ENCODE measurements at regions not wholly inside any gene's neighbourhood (a gene's known extent, or its start where the extent isn't known, plus 50 kb on each side); places are given as distances from the start of the nearest gene placed in this dataset.
A peak's percentile ranks its signal among the peaks of the same experiment; 100 is the strongest.

DNA sequence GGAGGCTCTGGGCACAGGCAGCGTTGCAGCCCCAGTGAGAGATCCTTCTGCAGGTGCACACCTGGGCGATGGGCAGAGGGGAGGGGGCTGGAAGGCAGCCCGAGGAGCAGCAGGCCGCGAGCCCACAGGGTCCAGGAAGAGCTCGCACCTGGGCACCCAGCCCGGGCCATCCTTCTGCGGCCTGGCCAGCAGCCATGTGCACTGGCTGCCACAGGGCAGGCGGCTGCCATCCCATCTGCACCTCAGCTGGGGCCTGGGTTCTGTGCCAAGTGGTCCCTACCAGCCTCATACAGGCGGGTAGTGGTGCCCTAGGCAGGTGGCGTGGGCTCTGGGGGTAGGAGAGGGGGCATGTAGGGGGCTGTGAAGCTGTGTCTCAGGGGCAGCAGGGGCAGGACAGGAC lies 197.2 kb downstream of the RBFOX3 start:
- H3K4me1 Mint-ChIP-seq (ENCODE audit: low read depth in 2 of 2), result no peaks in the 10 kb centered on the region
- DNase-seq (no peak), ATAC-seq (replicated peaks) (no peak)
- H3K4me3 Mint-ChIP-seq, result no peak overlapping the region
- H3K27me3 Mint-ChIP-seq, result peaks cover 8 to 35% of the 10 kb centered on the region in 2 donors
- no peak overlapping the region for H3K27ac Mint-ChIP-seq
- H3K9me3 Mint-ChIP-seq, result no peaks in the 10 kb centered on the region
- no peaks in the 10 kb centered on the region for H3K36me3 Mint-ChIP-seq (ENCODE audit: insufficient read depth)

DNA sequence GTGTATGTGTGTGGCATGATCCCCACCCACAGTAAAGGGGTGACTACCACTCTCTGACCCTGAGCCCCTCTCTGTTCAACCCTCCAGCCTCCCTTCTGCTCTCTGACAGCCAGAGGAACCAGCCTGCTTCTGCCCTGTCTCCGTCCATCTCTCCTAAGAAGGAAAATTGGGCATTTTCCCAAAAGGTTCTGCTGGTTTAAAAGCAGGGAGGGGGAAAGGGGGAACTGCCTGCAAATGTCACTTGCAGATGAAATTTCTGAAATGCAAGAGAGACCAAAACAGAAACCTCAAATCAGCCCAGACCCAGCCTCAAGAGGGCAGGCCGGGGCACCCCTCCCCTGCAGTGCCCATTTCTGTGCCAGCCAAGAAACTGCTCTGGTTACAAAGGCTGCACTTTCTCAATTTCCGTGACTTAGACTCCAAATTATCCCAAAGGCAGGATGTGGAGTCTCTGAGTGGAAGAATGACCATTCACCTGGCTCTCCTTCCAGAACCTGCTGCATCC lies 197.9 kb downstream of the RBFOX3 start:
- H3K27ac Mint-ChIP-seq, result no peak overlapping the region
- H3K4me3 Mint-ChIP-seq, result no peak overlapping the region
- no peak for DNase-seq
- ATAC-seq (replicated peaks), result no peak
- H3K9me3 Mint-ChIP-seq, result no peaks in the 10 kb centered on the region
- H3K4me1 Mint-ChIP-seq (ENCODE audit: low read depth in 2 of 2), result no peaks in the 10 kb centered on the region
- no peaks in the 10 kb centered on the region for H3K36me3 Mint-ChIP-seq (ENCODE audit: insufficient read depth)
- peaks cover 10 to 33% of the 10 kb centered on the region in 2 donors for H3K27me3 Mint-ChIP-seq

DNA sequence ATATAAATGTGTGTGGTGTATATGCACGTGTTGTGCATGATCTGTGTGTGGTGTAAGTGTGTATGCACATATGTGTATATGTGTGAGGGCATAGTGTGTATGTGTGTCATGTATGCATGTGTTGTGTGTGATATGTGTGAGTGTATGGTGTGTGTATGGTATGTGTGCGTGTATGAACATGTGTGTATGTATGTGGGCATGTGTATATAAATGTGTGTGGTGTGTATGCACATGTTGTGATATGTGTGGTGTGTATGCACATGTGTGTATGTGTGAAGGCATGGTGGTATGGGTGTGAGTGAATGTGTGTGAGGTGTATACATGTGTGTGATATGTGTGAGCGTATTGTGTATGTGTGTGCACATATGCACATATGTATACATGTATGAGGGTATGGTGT lies 198.7 kb downstream of the RBFOX3 start:
- no peaks in the 10 kb centered on the region for H3K4me1 Mint-ChIP-seq (ENCODE audit: low read depth in 2 of 2)
- H3K27me3 Mint-ChIP-seq, result peaks cover 13 to 33% of the 10 kb centered on the region in 2 donors
- H3K36me3 Mint-ChIP-seq (ENCODE audit: insufficient read depth), result no peaks in the 10 kb centered on the region
- no peak overlapping the region for H3K27ac Mint-ChIP-seq
- no peak for DNase-seq
- ATAC-seq (replicated peaks), result no peak
- H3K4me3 Mint-ChIP-seq, result no peak overlapping the region
- H3K9me3 Mint-ChIP-seq, result no peaks in the 10 kb centered on the region

DNA sequence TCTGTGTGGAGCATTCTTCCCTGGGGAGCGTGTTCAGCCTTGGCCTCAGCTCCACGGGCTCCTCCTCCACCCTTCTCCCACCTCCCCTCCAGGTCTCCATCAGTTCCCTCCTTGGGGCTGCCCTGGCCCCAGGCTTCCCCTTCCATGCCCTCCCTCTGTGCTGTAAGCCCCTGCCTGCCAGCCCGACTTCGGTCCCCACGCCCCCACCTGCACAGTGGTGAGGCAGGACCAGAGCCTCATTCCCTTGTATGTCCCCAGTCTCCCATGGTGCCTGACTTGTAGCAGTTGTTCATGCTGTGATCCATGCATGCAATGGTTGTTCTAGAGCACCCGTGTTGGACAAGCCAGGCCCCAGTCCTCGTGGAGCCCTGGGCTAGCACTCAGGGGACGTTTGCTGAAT lies 199.4 kb downstream of the RBFOX3 start:
- H3K4me1 Mint-ChIP-seq (ENCODE audit: low read depth in 2 of 2), result no peaks in the 10 kb centered on the region
- no peak overlapping the region for H3K27ac Mint-ChIP-seq
- DNase-seq, result no peak
- no peak overlapping the region for H3K4me3 Mint-ChIP-seq
- peaks cover 17 to 36% of the 10 kb centered on the region in 2 donors for H3K27me3 Mint-ChIP-seq
- H3K9me3 Mint-ChIP-seq, result no peaks in the 10 kb centered on the region
- H3K36me3 Mint-ChIP-seq (ENCODE audit: insufficient read depth), result no peaks in the 10 kb centered on the region
- ATAC-seq (replicated peaks), result no peak

DNA sequence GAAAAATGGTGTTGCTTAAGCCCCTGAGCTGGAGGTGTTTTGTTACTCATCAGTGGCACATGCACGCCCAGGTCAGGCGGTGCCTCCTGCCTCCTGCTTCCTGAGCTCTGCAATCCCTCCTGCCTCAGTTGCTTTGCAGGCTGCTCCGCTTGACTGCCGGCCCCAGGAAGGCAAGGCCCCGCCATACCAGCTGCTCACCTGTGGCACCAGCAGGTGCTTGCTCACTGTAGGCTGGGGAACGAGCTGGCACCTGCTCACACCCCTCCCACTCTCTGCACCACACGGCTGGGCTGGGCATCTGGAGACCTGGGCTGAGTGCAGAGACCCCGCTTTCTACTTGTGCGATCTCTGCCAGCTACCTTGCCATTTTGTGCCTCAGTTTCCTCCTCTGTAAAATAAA lies 200.2 kb downstream of the RBFOX3 start:
- Mint-ChIP-seq H3K4me1 (ENCODE audit: low read depth in 2 of 2) (no peaks in the 10 kb centered on the region), H3K27me3 (peaks cover 24 to 37% of the 10 kb centered on the region in 2 donors), H3K36me3 (ENCODE audit: insufficient read depth) (no peaks in the 10 kb centered on the region), H3K4me3 (no peak overlapping the region), H3K9me3 (no peaks in the 10 kb centered on the region), H3K27ac (no peak overlapping the region)
- ATAC-seq (replicated peaks) (no peak), DNase-seq (no peak)

DNA sequence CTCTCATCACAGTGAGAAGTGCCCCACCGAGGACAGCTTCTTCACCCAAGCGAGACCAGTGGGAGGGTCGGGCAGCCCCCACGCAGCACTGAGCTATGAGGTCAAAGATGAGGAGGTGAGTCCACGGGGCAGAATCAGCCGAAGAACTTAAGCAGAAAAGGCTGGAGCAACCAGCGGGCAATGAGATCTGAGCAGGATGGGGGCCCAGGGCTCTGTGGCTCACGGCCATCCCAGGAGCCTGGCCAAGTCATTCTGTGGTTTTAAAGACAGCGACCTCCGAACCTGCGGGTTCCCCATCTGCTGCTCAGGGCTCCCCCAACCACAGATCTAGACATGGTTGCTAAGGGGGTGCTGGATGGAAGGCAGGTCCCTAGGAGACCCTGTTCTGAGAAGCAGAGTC lies 202.6 kb downstream of the RBFOX3 start:
- no peak overlapping the region for H3K27ac Mint-ChIP-seq
- no peak for DNase-seq
- H3K4me1 Mint-ChIP-seq (ENCODE audit: low read depth in 2 of 2), result no peaks in the 10 kb centered on the region
- H3K9me3 Mint-ChIP-seq, result no peaks in the 10 kb centered on the region
- no peaks in the 10 kb centered on the region for H3K36me3 Mint-ChIP-seq (ENCODE audit: insufficient read depth)
- no peak for ATAC-seq (replicated peaks)
- H3K27me3 Mint-ChIP-seq, result peaks cover 38 to 50% of the 10 kb centered on the region in 2 donors
- no peak overlapping the region for H3K4me3 Mint-ChIP-seq

DNA sequence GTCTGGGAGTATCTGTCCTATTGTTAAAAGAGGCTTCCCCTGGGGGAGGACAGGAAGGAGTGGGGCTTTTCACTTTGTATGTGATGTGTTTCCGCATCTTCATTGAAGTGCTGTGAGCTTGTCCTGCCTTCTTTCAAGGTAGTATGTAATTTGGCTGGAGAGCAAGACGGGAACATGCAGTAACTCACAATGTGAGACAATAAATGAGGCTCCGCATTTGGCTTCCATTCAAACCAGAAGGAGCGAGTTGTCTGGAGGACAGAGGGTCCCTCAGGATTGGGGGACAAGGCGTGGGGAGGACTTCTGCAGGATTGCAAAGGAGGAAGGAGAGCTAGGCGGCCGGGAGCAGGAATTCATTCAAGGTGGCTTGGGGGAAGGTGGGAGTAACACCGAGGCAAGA lies 203.5 kb downstream of the RBFOX3 start:
- H3K4me1 Mint-ChIP-seq (ENCODE audit: low read depth in 2 of 2), result no peaks in the 10 kb centered on the region
- peaks cover 38 to 53% of the 10 kb centered on the region in 2 donors for H3K27me3 Mint-ChIP-seq

DNA sequence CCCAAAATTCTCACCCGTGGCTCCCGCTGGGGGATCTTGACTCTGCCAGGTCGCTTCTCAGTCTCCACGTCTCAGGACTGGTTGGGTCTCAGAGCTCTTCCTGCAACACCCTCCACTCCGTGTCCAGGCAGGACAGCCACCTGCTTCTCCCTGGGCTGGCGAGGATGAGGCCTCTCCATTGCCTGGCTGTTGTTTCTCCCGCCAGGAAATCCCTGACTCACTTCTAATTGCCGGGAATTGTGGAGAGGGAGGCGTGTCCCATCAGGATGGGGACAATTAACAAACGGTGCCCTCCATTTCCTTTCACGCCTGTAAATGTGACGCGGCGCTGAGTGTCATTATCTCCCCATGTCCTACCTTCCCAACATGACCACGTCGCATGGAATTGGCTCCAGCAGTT lies 204.5 kb downstream of the RBFOX3 start:
- peaks cover 2% of the 10 kb centered on the region in 2 donors for H3K4me1 Mint-ChIP-seq (ENCODE audit: low read depth in 2 of 2)
- peaks cover 40 to 64% of the 10 kb centered on the region in 2 donors for H3K27me3 Mint-ChIP-seq
- no peak overlapping the region for H3K4me3 Mint-ChIP-seq

More for the DNA sequence above, 203.5 kb downstream of the RBFOX3 start:
- Mint-ChIP-seq H3K27ac (no peak overlapping the region), H3K36me3 (ENCODE audit: insufficient read depth) (no peaks in the 10 kb centered on the region), H3K4me3 (no peak overlapping the region), H3K9me3 (no peaks in the 10 kb centered on the region)
- DNase-seq (no peak), ATAC-seq (replicated peaks) (no peak)

DNA sequence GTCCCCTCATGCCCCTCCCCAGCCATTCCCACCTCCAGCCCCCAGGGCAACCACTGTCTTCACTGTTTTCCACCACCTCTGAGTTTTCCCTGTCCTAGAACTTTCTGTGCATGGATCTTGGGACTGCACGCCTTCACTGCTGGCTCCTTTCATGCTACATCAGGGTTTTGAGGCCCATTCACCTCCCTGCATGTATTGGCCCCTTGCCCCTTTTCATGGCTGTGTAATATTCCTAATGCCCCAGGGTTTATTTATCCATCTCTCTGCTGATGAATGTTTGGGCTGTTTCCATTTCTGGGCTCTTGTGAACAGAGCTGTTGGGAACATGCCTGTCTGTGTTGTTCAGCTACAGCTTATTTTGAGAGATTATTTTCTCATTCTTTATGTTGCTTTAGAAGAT lies 205.0 kb downstream of the RBFOX3 start:
- Mint-ChIP-seq H3K27me3 (peaks cover 44 to 69% of the 10 kb centered on the region in 2 donors), H3K4me3 (no peak overlapping the region), H3K4me1 (ENCODE audit: low read depth in 2 of 2) (peaks cover 7% of the 10 kb centered on the region in 2 donors), H3K27ac (no peak overlapping the region), H3K36me3 (ENCODE audit: insufficient read depth) (no peaks in the 10 kb centered on the region), H3K9me3 (no peaks in the 10 kb centered on the region)
- ATAC-seq (replicated peaks) (no peak), DNase-seq (no peak)

More for the DNA sequence above, 204.5 kb downstream of the RBFOX3 start:
- Mint-ChIP-seq H3K36me3 (ENCODE audit: insufficient read depth) (no peaks in the 10 kb centered on the region), H3K27ac (no peak overlapping the region), H3K9me3 (no peaks in the 10 kb centered on the region)
- ATAC-seq (replicated peaks), result no peak
- DNase-seq, result no peak

DNA sequence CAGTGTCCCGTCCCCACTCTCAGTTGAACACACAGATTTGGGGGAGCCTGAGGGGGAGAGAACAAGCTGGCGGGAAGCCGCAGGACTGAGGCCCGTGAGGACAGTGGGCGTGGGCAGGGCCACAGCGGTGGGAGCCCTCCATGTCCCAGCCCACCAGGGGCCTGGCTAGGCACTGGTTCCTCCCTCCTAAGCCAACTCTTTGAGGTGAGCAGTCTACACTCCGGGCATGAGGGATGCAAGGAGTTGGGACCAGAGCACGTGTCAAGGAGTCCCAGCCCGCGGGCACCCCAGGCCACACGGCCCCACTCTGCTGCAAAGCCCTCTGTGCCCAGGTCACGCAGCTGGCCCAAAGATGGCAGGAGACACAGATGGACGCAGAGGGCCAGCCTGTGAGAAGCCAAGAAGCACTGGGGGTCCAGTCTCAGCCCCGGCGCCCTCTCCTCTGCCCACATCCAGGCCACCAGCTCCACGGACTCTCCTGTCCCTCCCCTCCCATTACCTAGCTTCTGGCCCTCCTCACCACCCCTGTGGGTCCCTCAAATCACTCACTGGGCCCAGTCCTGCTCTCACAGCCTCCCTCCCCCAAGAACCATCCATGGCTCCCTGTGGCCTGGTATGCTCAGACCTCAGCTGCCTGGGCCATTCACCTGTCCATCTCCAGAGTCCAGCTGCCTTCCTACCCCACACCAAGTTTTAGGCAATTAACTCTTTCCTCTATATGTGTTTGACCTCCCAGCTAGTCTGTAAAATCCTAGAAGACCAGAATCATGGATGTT lies 206.5 kb downstream of the RBFOX3 start:
- H3K27me3 Mint-ChIP-seq, result peaks cover 49 to 83% of the 10 kb centered on the region in 2 donors
- ATAC-seq (replicated peaks), result no peak
- H3K9me3 Mint-ChIP-seq, result no peaks in the 10 kb centered on the region
- no peak overlapping the region for H3K4me3 Mint-ChIP-seq
- H3K36me3 Mint-ChIP-seq (ENCODE audit: insufficient read depth), result no peaks in the 10 kb centered on the region
- peaks cover 12 to 13% of the 10 kb centered on the region in 2 donors for H3K4me1 Mint-ChIP-seq (ENCODE audit: low read depth in 2 of 2)
- no peak for DNase-seq
- H3K27ac Mint-ChIP-seq, result no peak overlapping the region

DNA sequence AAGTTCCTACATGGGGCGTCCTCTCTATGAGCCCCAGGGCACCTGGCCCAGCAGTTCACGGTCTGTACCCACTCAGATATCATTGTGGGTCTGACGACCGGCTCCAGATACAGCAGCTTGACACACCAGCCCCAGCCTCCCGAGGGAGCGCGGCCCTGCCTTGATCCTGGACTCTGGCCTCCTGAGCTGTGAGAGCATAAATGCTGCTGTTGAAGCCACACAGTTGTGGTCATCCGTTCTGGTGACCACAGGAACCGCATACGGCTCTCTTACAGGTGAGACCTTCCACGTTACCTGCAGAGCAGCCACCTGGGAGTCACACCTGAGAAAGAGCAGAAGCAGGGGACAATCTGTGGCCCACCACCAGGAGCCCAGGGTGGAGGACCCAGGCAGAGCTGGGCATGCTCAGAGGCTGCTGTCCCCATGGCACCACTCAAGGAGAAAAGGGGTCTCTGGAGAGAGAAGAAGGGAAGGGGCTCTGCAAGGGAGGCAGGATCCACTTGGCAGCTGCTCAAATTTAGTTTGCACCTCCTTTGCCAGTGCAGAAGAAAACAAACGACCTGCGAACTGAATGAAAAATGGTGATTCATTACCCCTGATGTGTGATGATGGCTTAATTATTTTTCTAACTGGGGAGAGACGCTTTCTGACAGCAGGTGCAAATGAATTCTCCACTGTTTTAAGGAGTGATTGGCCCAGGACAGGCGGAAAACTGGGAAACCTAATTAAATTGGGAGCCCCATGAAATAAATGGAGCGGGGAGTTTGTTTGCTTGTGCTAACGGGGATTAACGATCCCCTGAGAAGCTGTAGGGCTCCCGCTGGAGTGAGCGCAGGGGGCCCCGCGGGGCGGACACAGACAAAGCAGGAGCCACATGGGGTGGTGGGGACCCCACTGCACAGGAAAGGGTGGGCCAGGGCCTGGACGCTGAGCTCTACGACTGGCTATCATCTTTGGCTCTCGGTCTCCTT lies 208.9 kb downstream of the RBFOX3 start:
- no peak for DNase-seq
- H3K9me3 Mint-ChIP-seq, result no peaks in the 10 kb centered on the region
- no peak overlapping the region for H3K27ac Mint-ChIP-seq
- H3K27me3 Mint-ChIP-seq, result peaks cover 51 to 87% of the 10 kb centered on the region in 2 donors
- no peaks in the 10 kb centered on the region for H3K36me3 Mint-ChIP-seq (ENCODE audit: insufficient read depth)
- peak overlapping the region; percentile 72 to 79 for H3K4me3 Mint-ChIP-seq
- H3K4me1 Mint-ChIP-seq (ENCODE audit: low read depth in 2 of 2), result peaks cover 12 to 13% of the 10 kb centered on the region in 2 donors
- ATAC-seq (replicated peaks), result no peak

DNA sequence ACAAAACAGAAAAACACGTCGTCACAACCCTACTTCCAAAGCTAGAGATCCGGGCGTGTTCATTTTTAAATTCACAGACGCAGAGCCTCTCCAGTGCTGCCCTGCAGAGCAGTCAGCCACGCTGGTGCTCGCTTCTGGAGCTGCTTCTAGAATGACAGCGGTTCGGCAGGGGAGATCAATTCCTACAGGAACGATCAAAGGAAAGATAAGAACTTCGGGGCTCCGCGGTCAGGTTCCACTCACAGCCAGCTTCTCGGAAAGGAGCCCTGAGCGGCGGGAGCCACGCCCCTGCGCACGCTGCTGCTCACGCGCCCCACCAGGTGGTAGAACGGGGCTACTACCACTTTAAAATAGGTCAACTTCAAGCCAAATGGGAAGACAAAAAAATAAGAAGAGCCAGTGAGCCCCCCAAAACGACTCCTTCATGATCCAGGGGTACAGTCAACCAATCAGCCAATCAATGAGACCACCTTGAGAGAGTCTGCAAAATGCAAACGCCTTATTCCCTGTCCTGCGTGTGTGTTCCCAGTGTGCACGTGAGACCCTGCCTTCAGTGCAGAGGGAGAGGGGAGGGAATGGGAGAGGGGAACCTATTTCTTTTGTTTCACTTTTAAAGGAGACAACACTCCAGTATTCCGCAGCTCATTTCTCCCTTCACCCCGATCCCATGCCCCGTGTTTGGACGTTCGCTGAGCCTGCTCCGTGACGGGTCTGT lies 209.7 kb downstream of the RBFOX3 start:
- peak; percentile 97 for ATAC-seq (replicated peaks)
- H3K4me1 Mint-ChIP-seq (ENCODE audit: low read depth in 2 of 2), result peaks cover 12 to 13% of the 10 kb centered on the region in 2 donors
- no peaks in the 10 kb centered on the region for H3K9me3 Mint-ChIP-seq
- H3K27ac Mint-ChIP-seq, result peak overlapping the region in 1 of 2 donors; percentile 46
- no peaks in the 10 kb centered on the region for H3K36me3 Mint-ChIP-seq (ENCODE audit: insufficient read depth)
- peaks cover 43 to 86% of the 10 kb centered on the region in 2 donors for H3K27me3 Mint-ChIP-seq
- peak overlapping the region; percentile 72 to 79 for H3K4me3 Mint-ChIP-seq
- peak; percentile 53 to 83 (median 71) for DNase-seq

DNA sequence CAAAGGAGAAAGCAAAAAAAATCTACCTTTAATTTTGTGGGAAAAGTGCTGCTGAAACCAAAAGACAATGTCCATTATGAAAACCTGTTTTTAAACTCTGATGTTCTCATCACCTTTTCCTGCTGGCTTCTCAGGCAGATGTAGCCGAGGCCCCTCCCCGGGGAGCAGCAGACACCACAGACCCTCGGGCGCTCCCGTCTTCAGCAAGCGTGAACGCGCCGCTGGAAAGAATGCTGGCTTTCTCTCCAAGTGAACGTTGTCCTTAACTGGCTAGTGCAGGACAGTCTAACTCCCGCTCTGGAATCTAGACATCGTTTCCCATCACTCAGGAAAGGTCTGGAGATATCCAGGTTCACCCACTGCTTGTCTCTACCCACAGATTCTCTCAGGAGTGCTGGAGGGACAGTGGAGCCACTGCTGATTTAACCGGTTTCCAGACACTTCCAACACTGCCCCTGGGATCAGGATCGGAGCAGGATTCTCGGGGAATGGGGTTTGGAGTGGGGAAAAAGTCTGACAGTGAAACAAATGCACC lies 211.2 kb downstream of the RBFOX3 start:
- peaks cover 30 to 79% of the 10 kb centered on the region in 2 donors for H3K27me3 Mint-ChIP-seq
- H3K4me1 Mint-ChIP-seq (ENCODE audit: low read depth in 2 of 2), result peaks cover 12 to 13% of the 10 kb centered on the region in 2 donors
- no peak overlapping the region for H3K4me3 Mint-ChIP-seq
- DNase-seq (no peak), ATAC-seq (replicated peaks) (no peak)
- no peaks in the 10 kb centered on the region for H3K9me3 Mint-ChIP-seq
- no peaks in the 10 kb centered on the region for H3K36me3 Mint-ChIP-seq (ENCODE audit: insufficient read depth)
- no peak overlapping the region for H3K27ac Mint-ChIP-seq
